ENCODE measurements at regions not wholly inside any gene's neighbourhood (a gene's known extent, or its start where the extent isn't known, plus 50 kb on each side); places are given as distances from the start of the nearest gene placed in this dataset.

DNA sequence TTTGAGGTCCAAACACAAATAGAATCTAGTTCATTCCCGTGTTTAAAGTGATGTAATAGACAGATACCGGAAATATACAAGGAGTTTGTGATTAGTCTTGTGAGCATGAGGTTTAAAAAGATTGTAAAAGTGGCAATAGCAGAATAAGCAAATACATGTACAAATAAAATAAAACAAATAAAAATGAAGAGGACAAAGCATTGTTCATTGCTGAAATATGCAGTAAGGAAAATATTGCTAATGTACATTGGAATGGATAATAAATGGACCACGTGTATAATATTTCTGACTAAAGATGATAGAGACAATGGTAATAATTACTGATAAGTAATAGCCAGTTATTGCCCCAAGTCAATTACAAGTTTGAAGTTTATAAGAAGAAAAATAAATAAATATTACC is 75.6 kb upstream of the RTL1 start:
- DNase-seq (ENCODE audit: insufficient read length, low spot score), result no peak

DNA sequence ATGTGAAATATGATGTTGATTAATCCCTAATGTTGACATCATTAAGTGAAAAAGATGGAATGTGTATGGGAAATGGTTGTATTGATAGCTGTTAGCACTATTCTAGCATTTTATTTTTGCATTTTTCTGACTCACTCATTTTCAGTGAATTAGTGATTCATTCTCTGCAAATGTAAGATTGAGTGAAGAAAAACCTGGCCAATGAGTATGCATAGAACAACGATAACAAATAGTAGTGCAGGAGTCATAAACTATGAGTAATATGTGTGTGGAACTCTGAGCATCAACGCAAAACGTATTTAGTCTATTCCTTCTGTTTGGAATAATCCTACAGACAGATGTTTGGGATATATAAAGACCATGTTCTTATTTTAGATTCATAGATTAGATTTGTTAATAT is 76.3 kb upstream of the RTL1 start:
- DNase-seq (ENCODE audit: insufficient read length, low spot score) (no peak), FAIRE-seq (no peak)
- TF ChIP-seq, protein P1, sequence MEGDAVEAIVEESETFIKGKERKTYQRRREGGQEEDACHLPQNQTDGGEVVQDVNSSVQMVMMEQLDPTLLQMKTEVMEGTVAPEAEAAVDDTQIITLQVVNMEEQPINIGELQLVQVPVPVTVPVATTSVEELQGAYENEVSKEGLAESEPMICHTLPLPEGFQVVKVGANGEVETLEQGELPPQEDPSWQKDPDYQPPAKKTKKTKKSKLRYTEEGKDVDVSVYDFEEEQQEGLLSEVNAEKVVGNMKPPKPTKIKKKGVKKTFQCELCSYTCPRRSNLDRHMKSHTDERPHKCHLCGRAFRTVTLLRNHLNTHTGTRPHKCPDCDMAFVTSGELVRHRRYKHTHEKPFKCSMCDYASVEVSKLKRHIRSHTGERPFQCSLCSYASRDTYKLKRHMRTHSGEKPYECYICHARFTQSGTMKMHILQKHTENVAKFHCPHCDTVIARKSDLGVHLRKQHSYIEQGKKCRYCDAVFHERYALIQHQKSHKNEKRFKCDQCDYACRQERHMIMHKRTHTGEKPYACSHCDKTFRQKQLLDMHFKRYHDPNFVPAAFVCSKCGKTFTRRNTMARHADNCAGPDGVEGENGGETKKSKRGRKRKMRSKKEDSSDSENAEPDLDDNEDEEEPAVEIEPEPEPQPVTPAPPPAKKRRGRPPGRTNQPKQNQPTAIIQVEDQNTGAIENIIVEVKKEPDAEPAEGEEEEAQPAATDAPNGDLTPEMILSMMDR (IDR thresholded peaks at IDR 0.05; ENCODE audit: insufficient read depth, missing control alignments), result no peak

More for the DNA sequence above, 75.6 kb upstream of the RTL1 start:
- FAIRE-seq, result no peak
- TF ChIP-seq, protein P1 (IDR thresholded peaks at IDR 0.05; ENCODE audit: insufficient read depth, missing control alignments), result no peak

DNA sequence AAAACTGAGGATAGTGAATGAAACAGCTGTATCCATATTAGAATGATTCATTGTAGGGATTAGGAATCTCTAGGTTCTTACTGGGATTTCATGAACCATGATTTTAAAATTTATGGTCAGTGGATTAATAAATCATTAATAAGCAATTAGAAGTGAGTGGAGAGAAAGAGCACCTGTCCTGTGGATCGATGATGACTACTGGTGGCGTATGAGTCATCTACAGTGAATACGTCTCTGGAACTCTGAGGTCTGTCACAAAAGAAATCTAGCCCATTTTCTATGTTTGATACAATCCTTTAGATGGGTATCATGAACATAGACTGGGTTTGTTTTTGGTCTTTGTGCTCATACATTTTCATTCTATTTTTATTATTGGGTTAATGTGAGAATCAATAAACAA is 77.3 kb upstream of the RTL1 start:
- TF ChIP-seq, protein P1 (IDR thresholded peaks at IDR 0.05; ENCODE audit: insufficient read depth, missing control alignments), result no peak
- DNase-seq (ENCODE audit: insufficient read length, low spot score), result no peak
- no peak for FAIRE-seq

DNA sequence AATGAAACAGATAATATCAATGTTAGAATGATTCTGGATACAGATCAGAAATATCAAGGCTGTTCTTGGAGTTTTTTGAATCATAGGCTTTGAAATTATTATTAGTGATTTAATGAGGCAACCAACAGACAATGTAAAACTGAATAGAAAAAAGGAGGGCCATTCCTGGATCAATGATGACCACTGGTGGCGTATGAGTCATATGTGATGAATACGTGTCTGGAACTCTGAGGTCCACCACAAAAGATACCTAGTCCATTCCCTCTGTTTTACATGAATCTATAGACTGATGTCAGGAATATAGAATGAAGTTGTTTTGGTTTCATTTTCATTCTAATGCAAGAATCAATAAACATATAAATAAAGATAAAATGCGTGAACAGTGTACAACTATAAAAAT is 78.3 kb upstream of the RTL1 start:
- DNase-seq (ENCODE audit: insufficient read length, low spot score) (no peak), FAIRE-seq (no peak)

DNA sequence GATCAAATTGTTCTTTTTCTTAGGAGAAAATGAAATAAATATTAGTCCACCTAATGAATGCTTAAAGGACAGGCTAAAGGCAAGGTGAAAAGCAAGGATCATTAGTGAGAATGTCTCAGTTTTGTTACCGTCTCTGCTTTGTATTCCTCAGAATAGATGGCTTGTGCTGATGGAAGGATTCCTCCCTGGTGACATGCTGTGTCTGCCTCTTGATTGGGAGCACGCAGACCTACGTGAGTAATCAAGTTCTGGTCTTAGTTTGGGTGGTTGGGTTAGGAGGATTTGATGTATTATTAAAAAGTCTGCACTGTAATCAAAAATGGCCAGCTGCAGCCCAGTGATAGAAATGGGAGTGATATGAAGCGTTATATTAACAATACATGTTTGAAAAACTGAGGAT is 78.8 kb upstream of the RTL1 start:
- TF ChIP-seq, protein P1 (IDR thresholded peaks at IDR 0.05; ENCODE audit: insufficient read depth, missing control alignments), result no peak
- DNase-seq (ENCODE audit: insufficient read length, low spot score) (no peak), FAIRE-seq (no peak)

More for the DNA sequence above, 78.3 kb upstream of the RTL1 start:
- TF ChIP-seq, protein P1 (IDR thresholded peaks at IDR 0.05; ENCODE audit: insufficient read depth, missing control alignments), result no peak

DNA sequence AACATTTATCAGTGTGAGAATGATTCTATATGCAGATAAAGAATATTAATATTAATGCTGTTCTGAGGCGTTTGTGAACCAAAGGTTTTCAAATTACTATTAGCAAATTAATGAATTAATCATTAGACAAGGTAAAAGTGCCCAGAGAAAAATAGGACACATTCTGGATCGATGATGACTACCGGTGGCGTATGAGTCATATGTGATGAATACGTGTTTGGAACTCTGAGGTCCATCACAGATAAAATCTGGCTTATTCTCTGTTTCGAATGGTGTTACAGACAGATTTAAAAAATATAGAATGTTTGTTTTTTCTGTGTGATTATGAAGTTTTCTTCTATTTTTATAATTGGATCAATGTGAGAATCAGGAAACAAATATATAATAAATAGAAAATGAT is 79.2 kb upstream of the RTL1 start:
- TF ChIP-seq, protein P1 (IDR thresholded peaks at IDR 0.05; ENCODE audit: insufficient read depth, missing control alignments), result no peak
- FAIRE-seq (no peak), DNase-seq (ENCODE audit: insufficient read length, low spot score) (no peak)

DNA sequence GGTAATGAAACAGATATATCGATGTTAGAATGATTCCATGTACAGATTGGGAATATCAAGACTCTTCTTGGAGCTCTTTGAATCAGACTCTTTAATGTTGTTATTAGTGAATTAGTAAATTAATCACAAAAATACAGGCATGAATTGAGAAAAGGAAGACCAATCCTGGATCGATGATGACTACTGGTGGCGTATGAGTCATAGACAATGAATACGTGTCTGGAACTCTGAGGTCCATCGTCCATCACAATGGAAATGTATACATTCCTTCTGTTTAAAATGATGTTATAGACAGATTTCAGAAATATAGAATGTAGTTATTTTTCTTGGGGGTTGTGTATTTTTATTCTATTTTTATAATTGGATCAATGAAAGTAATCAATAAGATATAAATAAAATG is 80.2 kb upstream of the RTL1 start:
- FAIRE-seq (no peak), DNase-seq (ENCODE audit: insufficient read length, low spot score) (no peak)
- TF ChIP-seq, protein P1 (IDR thresholded peaks at IDR 0.05; ENCODE audit: insufficient read depth, missing control alignments), result no peak
